HepG2 (cell line): ENCODE measurements at regions not wholly inside any gene's neighbourhood (a gene's known extent, or its start where the extent isn't known, plus 50 kb on each side); places are given as distances from the start of the nearest gene placed in this dataset.

Source experiments
- ATAC-seq: fragments of 200-7000 bp; cut with Tn5 transposase; 3 replicates; pipeline ENCODE4 v1.9.1; 2020; ENCODE audit warnings: mild to moderate bottlenecking, moderate library complexity
- BruUV-seq: library from RNA; stranded (reverse); fragments of 400-500 nt; replicated peaks from 2 replicates; lab custom pipeline; 2021; lab: Mats Ljungman, UMichigan
- CTCF ChIA-PET: fragments of 300-600 bp; formaldehyde crosslinking; extraction: SDS; loops from one replicate; lab custom pipeline; 2021; ENCODE audit warnings: low total read pairs, inconsistent platforms, low intra/inter-chr PET ratio; lab: Yijun Ruan, JAX
- POLR2A ChIA-PET: fragments of 350-600 bp; sonication (Branson Sonifier 250); formaldehyde crosslinking; loops from one replicate; lab custom pipeline; 2020; ENCODE audit warnings: antibody characterized with exemption, inconsistent platforms; lab: Yijun Ruan, JAX
- DNase-seq: peaks from one replicate; pipeline ENCODE4 v3.0.0-alpha.2; 2015; ENCODE audit warnings: low spot score
- FAIRE-seq: peaks from 3 replicates; lab custom pipeline; 2011; peaks lifted over from hg19 to GRCh38; lab: Jason Lieb, UNC
- H2AFZ ChIP-seq: one replicate; pipeline ENCODE4 v1.6.1; 2011; ENCODE audit warnings: low read length, inconsistent platforms
- H3K27ac ChIP-seq: fragments of 300-600 bp; 3 replicates; pipeline ENCODE4 v1.8.0; 2011; ENCODE audit warnings: mixed run types, mild to moderate bottlenecking, mixed read lengths, low read length, inconsistent platforms; ENCODE audit not compliant: insufficient read depth; ENCODE audit errors: extremely low read length
- H3K27me3 ChIP-seq, 2 experiments: fragments of 200-600 bp in 1 of 2; 2 replicates in 1 of 2; 3 replicates in 1 of 2; pipeline versions ENCODE4 v1.6.0 to v1.8.0; 2011; ENCODE audit warnings: low read length in 2 of 2, mild to moderate bottlenecking in 2 of 2, moderate library complexity in 2 of 2, inconsistent platforms in 1 of 2; ENCODE audit not compliant: insufficient read depth in 2 of 2, control insufficient read depth in 1 of 2
- H3K36me3 ChIP-seq, 2 experiments: fragments of 200-600 bp in 1 of 2; replicated peaks in 1 of 2; 2 replicates in 1 of 2; 3 replicates in 1 of 2; pipeline versions ENCODE4 v1.5.1 to v1.8.0; 2011; ENCODE audit warnings: low read length in 2 of 2, inconsistent platforms in 1 of 2; ENCODE audit not compliant: insufficient read depth in 2 of 2, control insufficient read depth in 1 of 2
- H3K4me1 ChIP-seq: 2 replicates; pipeline ENCODE4 v1.5.1; 2012; ENCODE audit warnings: low read length, inconsistent platforms; ENCODE audit not compliant: insufficient read depth
- H3K4me2 ChIP-seq: 2 replicates; pipeline ENCODE4 v1.6.0; 2011; ENCODE audit warnings: low read depth, low read length, inconsistent platforms
- H3K4me3 ChIP-seq, 3 experiments: fragments of 200-600 bp in 1 of 3; sonication (generic), shearing (Covaris generic) in 1 of 3; replicated peaks in 1 of 3; 2 replicates each; pipeline ENCODE4 v1.5.1; 2011 to 2016; ENCODE audit warnings: low read length in 3 of 3, inconsistent platforms in 2 of 3, low read depth in 2 of 3, mild to moderate bottlenecking in 2 of 3, control low read depth in 1 of 3, mixed read lengths in 1 of 3; ENCODE audit not compliant: insufficient read depth in 1 of 3
- H3K79me2 ChIP-seq: one replicate; pipeline ENCODE4 v1.6.1; 2011; ENCODE audit warnings: low read length, inconsistent platforms; ENCODE audit not compliant: insufficient read depth
- H3K9ac ChIP-seq: 2 replicates; pipeline ENCODE4 v1.6.0; 2011; ENCODE audit warnings: mild to moderate bottlenecking, low read depth, low read length, inconsistent platforms; ENCODE audit not compliant: insufficient read depth
- H3K9me3 ChIP-seq: 2 replicates; pipeline ENCODE4 v1.5.1; 2012; ENCODE audit warnings: mild to moderate bottlenecking, low read length
- H4K20me1 ChIP-seq: 2 replicates; pipeline ENCODE4 v1.6.0; 2011; ENCODE audit warnings: inconsistent platforms, mild to moderate bottlenecking, low read length, moderate library complexity; ENCODE audit not compliant: insufficient read depth
- HMG20B ChIP-seq: conservative IDR thresholded peaks from 2 replicates; pipeline ENCODE4 v1.6.1; 2016; ENCODE audit warnings: missing genetic modification reagents, missing compliant biosample characterization
- IKZF1 ChIP-seq: fragments of 450-650 bp; IDR thresholded peaks from 2 replicates; pipeline ENCODE4 v1.7.1; 2016
- JUND ChIP-seq: sonication (generic); formaldehyde crosslinking; IDR thresholded peaks from 2 replicates; pipeline ENCODE4 v1.8.0; 2022; ENCODE audit warnings: mild to moderate bottlenecking, missing genetic modification reagents
- KLF15 ChIP-seq: sonication (generic); formaldehyde crosslinking; IDR thresholded peaks from 2 replicates; pipeline ENCODE4 v1.8.1; 2023; ENCODE audit warnings: borderline replicate concordance, mild to moderate bottlenecking, inconsistent platforms, missing genetic modification reagents, mixed read lengths
- ZNF143 ChIP-seq: sonication (generic); formaldehyde crosslinking; IDR thresholded peaks from 2 replicates; pipeline ENCODE4 v1.4.0; 2020; ENCODE audit warnings: missing genetic modification reagents
- ZNF292 ChIP-seq: sonication (generic); formaldehyde crosslinking; IDR thresholded peaks from 2 replicates; pipeline ENCODE4 v1.8.1; 2022; ENCODE audit warnings: mild to moderate bottlenecking, low read depth, missing genetic modification reagents, borderline replicate concordance
- ZSCAN20 ChIP-seq: sonication (generic); formaldehyde crosslinking; IDR thresholded peaks from 2 replicates; pipeline ENCODE4 v1.4.0; 2020; ENCODE audit warnings: missing genetic modification reagents, mild to moderate bottlenecking, borderline replicate concordance
- WGBS: methylation state at CpG from one replicate; pipeline ENCODE4 v1.1.6; 2017; ENCODE audit warnings: low lambda C conversion rate; 5-methylcytosine and 5-hydroxymethylcytosine counted together
- in situ Hi-C: cut with HindIII; loops from 2 replicates; pipeline ENCODE4 v1.10.0; 2017; ENCODE audit warnings: low pct_unique_long_range_greater_than_20kb; ENCODE audit not compliant: extremely low pct_ligation_motif_present
- intact Hi-C: fragments of 100-400 bp; cut with micrococcal nuclease; formaldehyde crosslinking; loops from one replicate; pipeline ENCODE4 v1.10.0; 2022; ENCODE audit not compliant: unreplicated experiment
- TF ChIP-seq, protein P1 (sequence below): sonication (generic); formaldehyde crosslinking; conservative IDR thresholded peaks from 2 replicates; pipeline ENCODE4 v1.8.0; 2022; ENCODE audit warnings: mild to moderate bottlenecking, moderate library complexity, missing genetic modification reagents
- TF ChIP-seq, protein P2 (sequence below): sonication (generic); formaldehyde crosslinking; IDR thresholded peaks from 2 replicates; pipeline ENCODE4 v1.4.0; 2020; ENCODE audit warnings: mild to moderate bottlenecking, missing genetic modification reagents, borderline replicate concordance
- TF ChIP-seq, protein P3 (sequence below): sonication (generic); formaldehyde crosslinking; IDR thresholded peaks from 2 replicates; pipeline ENCODE4 v1.4.0; 2020; ENCODE audit warnings: missing genetic modification reagents

DNA sequence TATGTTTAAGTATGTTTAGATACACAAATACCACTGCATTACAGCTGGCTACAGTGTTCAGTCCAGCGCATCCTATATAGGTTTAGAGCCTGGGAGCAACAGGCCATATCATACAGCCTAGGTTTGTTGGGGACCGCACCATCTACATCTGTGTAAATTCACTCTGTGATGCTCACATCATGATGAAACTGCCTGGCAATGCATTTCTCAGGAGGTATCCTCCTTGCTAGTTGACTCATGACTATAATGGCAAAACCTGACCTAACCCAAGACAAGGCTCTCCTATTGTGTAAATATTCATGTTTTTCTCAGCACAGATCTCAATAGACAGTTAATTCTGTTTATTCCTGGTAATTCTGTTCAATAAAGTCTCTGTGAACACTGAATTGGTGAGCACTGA is 240.7 kb upstream of the PFKP start:
- ChIA-PET CTCF (no interaction called here), POLR2A (no interaction called here)
- H3K27me3 ChIP-seq: no peaks in the 10 kb centered on the region; a peak in 1 of 5 replicates
- H3K4me1 ChIP-seq: no peaks in the 10 kb centered on the region
- ATAC-seq: no peak
- intact Hi-C loops (no loop called here), in situ Hi-C loops (no loop called here)
- H3K4me2 ChIP-seq: no peak overlapping the region
- no peak overlapping the region for H3K9ac ChIP-seq
- BruUV-seq: no TSS peak
- H3K27ac ChIP-seq: no peak overlapping the region
- no peaks in the 10 kb centered on the region for H3K9me3 ChIP-seq
- H4K20me1 ChIP-seq: no peaks in the 10 kb centered on the region
- FAIRE-seq: no peak
- 9% methylated on average over 2 of the region's 2 CpGs for WGBS
- no peak overlapping the region for H3K4me3 ChIP-seq
- no peak overlapping the region for H2AFZ ChIP-seq
- no peaks in the 10 kb centered on the region for H3K36me3 ChIP-seq
- H3K79me2 ChIP-seq: no peaks in the 10 kb centered on the region
- TF ChIP-seq ZNF292 (no peak), ZSCAN20 (CRISPR knock-in tag) (no peak)
- TF ChIP-seq, protein P1, sequence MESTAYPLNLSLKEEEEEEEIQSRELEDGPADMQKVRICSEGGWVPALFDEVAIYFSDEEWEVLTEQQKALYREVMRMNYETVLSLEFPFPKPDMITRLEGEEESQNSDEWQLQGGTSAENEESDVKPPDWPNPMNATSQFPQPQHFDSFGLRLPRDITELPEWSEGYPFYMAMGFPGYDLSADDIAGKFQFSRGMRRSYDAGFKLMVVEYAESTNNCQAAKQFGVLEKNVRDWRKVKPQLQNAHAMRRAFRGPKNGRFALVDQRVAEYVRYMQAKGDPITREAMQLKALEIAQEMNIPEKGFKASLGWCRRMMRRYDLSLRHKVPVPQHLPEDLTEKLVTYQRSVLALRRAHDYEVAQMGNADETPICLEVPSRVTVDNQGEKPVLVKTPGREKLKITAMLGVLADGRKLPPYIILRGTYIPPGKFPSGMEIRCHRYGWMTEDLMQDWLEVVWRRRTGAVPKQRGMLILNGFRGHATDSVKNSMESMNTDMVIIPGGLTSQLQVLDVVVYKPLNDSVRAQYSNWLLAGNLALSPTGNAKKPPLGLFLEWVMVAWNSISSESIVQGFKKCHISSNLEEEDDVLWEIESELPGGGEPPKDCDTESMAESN: no peak
- DNase-seq: no peak

DNA sequence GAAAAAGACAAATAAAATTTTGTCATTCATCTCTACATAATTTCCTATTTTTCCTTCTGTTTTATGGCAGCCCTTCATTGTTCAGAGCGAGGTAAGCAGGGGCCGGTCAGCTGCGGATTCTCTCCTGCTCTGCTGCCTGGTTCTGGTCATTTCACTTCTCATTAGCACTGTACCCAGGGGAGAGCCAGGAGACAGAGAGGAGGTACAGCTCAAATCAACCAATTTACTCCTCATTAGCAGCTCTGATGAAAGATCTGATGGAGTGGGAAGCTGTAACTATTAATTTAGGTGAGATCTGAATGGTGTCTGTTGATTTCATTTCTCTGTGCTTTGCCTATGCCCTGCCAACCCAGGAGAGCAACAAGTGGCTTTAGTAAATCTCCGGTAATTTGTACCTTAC is 241.5 kb upstream of the PFKP start:
- in situ Hi-C loops: no loop called here
- Histone ChIP-seq H3K4me3 (no peak overlapping the region), H4K20me1 (no peaks in the 10 kb centered on the region), H3K79me2 (no peaks in the 10 kb centered on the region), H3K4me1 (no peaks in the 10 kb centered on the region), H3K36me3 (no peaks in the 10 kb centered on the region), H3K9me3 (no peaks in the 10 kb centered on the region), H3K4me2 (no peak overlapping the region), H2AFZ (no peak overlapping the region), H3K27me3 (no peaks in the 10 kb centered on the region; a peak in 1 of 5 replicates), H3K9ac (no peak overlapping the region), H3K27ac (no peak overlapping the region)
- CTCF ChIA-PET: no interaction called here
- ATAC-seq (no peak), FAIRE-seq (no peak), DNase-seq (no peak)
- no TSS peak for BruUV-seq
- intact Hi-C loops: no loop called here
- 58% methylated on average over 4 of the region's 4 CpGs for WGBS
- POLR2A ChIA-PET: no interaction called here
- TF ChIP-seq KLF15 (CRISPR knock-in tag) (no peak), IKZF1 (no peak), ZNF143 (CRISPR knock-in tag) (no peak), JUND (CRISPR knock-in tag) (no peak), HMG20B (no peak)
- TF ChIP-seq, protein P1: no peak
- TF ChIP-seq, protein P2, sequence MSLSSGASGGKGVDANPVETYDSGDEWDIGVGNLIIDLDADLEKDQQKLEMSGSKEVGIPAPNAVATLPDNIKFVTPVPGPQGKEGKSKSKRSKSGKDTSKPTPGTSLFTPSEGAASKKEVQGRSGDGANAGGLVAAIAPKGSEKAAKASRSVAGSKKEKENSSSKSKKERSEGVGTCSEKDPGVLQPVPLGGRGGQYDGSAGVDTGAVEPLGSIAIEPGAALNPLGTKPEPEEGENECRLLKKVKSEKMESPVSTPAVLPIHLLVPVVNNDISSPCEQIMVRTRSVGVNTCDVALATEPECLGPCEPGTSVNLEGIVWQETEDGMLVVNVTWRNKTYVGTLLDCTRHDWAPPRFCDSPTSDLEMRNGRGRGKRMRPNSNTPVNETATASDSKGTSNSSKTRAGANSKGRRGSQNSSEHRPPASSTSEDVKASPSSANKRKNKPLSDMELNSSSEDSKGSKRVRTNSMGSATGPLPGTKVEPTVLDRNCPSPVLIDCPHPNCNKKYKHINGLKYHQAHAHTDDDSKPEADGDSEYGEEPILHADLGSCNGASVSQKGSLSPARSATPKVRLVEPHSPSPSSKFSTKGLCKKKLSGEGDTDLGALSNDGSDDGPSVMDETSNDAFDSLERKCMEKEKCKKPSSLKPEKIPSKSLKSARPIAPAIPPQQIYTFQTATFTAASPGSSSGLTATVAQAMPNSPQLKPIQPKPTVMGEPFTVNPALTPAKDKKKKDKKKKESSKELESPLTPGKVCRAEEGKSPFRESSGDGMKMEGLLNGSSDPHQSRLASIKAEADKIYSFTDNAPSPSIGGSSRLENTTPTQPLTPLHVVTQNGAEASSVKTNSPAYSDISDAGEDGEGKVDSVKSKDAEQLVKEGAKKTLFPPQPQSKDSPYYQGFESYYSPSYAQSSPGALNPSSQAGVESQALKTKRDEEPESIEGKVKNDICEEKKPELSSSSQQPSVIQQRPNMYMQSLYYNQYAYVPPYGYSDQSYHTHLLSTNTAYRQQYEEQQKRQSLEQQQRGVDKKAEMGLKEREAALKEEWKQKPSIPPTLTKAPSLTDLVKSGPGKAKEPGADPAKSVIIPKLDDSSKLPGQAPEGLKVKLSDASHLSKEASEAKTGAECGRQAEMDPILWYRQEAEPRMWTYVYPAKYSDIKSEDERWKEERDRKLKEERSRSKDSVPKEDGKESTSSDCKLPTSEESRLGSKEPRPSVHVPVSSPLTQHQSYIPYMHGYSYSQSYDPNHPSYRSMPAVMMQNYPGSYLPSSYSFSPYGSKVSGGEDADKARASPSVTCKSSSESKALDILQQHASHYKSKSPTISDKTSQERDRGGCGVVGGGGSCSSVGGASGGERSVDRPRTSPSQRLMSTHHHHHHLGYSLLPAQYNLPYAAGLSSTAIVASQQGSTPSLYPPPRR: no peak
- TF ChIP-seq, protein P3, sequence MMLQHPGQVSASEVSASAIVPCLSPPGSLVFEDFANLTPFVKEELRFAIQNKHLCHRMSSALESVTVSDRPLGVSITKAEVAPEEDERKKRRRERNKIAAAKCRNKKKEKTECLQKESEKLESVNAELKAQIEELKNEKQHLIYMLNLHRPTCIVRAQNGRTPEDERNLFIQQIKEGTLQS: no peak
